GM19239 (cell line): ENCODE measurements at regions not wholly inside any gene's neighbourhood (a gene's known extent, or its start where the extent isn't known, plus 50 kb on each side); places are given as distances from the start of the nearest gene placed in this dataset.
"Not testable (repeated sequence)": the region's sequence is repeated elsewhere in the genome, so short reads cannot be mapped to it uniquely, and the experiment has no call there.

ENCODE experiments used
- DNase-seq: peaks from one replicate; pipeline ENCODE4 v3.0.0; 2011; ENCODE audit warnings: low spot score; ENCODE audit not compliant: insufficient read length
- FAIRE-seq: peaks from 2 replicates; lab custom pipeline; 2011; peaks lifted over from hg19 to GRCh38; lab: Jason Lieb, UNC

- no peak for FAIRE-seq
- no peak for DNase-seq
Observed at GRCh38 chr19:28563964-28564921, 648.7 kb downstream of the UQCRFS1 start.

- DNase-seq (no peak), FAIRE-seq (no peak)
Observed at GRCh38 chr19:28560786-28561185, 652.2 kb downstream of the UQCRFS1 start.

- DNase-seq (no peak), FAIRE-seq (no peak)
Observed at GRCh38 chr19:28558783-28559182, 654.2 kb downstream of the UQCRFS1 start.

DNA sequence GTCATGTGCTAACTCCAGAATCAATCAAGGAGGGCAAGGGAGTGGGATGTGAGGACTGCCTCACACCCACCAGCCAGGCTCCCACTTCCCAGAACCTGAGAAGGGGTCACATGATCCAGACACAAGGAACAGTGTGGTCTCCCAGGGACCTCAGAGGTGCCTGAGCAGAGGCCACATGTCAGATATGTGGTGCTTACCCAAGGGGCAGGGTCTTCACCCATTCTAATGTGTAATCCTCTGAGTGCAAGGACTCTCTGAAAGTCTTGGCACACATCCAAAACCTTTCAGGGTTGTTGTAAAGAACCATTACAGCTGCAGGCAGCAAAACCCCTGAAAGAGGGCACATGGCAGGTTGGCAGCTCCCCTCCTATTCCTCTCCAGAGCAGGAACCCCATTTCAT lies 656.6 kb downstream of the UQCRFS1 start:
- no peak for DNase-seq
- FAIRE-seq: no peak

GRCh38 chr19:28555317-28555716 lies 657.6 kb downstream of the UQCRFS1 start:
- FAIRE-seq: no peak
- DNase-seq: no peak

DNA sequence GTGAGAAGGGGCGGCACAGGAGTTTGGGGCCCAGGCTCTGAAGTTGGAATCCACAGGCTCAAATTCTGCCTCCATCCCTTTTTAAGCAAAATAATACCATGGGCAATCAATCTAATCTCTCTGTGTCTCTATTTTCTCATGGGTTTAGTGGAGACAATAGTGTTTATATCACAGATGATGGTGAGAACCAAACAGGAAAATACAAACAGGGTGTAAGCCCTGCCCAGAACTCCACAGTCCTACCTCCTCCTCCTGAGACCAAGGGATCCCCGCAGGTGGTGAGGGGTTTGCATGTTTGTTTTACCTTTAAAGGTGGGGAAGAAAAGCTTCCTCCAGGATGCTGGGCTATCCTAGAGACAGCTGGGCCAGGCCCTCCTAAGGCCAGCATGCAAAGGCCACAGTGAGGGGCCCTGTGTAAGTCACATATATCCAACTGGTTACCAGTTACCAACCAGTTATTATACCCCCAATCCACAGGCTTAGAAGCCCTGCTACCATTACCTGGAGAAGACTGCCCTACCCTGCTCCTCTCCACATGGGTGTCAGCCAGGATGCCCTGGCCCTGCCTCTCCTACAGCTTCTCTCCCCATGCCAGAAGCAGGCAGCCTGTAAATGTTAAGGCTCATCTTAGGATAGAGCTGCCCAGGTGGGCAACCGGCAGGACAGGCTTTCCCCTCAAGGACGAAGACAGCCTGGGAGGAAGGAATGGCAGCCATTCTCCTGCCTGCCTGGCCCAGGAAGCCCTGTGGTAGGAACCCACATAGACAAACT lies 658.4 kb downstream of the UQCRFS1 start:
- DNase-seq (no peak), FAIRE-seq (no peak)

- FAIRE-seq: no peak
Observed at GRCh38 chr19:28553764-28554163, 659.2 kb downstream of the UQCRFS1 start.

DNA sequence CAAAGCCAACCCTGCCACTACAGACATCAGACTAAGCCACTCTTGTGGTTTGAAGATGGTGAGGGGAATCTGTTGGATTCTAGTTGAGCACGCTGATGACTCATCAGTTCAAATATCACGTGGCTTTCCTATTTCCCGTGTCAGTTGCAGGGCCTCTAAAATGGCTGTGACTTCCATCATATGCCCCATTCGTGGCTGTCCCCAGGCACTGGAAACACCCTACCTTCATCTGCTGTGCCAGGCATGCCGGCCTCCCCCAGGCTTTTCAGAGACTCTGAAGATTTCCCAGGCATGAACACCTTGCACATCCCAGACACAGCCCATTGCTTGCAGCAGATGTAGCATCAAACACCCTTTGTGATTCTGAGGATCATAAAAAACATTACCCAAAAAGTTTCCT lies 659.9 kb downstream of the UQCRFS1 start:
- no peak for DNase-seq
- FAIRE-seq: no peak

More at GRCh38 chr19:28553764-28554163, 659.2 kb downstream of the UQCRFS1 start:
- DNase-seq: no peak

DNA sequence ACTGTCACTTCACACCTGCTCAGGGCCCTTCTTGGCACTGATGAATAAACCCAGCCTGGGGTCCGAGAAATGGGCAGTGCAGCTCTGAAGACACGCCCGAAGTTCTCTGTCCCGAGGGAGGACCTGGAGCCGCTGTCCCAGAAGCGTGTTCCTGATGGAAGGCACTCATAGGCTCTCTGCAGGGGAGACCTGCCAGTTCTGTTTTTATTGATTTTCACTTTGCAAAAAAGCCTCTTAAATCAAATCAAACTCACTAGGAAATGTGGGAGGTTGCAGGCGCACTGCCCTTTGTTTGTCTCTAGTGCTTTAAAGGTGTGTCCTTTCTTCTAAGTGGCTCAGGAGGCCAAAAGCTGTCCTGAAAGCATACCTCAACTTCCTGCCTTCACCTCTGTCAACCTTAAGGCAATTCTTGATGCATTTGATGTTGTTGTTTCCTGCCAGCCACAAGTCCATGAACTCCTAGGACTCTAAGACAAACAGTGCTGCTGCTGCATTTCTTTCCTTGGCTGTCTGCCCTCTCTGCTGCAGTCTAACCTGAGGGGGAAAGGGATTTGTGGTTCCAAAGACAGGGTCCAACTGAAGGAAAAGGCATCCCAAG lies 663.2 kb downstream of the UQCRFS1 start:
- no peak for FAIRE-seq
- DNase-seq: no peak

GRCh38 chr19:28546148-28546685 lies 666.7 kb downstream of the UQCRFS1 start:
- FAIRE-seq (no peak), DNase-seq (no peak)

- FAIRE-seq: not testable (repeated sequence)
Observed at GRCh38 chr19:28545397-28545796, 667.6 kb downstream of the UQCRFS1 start.

DNA sequence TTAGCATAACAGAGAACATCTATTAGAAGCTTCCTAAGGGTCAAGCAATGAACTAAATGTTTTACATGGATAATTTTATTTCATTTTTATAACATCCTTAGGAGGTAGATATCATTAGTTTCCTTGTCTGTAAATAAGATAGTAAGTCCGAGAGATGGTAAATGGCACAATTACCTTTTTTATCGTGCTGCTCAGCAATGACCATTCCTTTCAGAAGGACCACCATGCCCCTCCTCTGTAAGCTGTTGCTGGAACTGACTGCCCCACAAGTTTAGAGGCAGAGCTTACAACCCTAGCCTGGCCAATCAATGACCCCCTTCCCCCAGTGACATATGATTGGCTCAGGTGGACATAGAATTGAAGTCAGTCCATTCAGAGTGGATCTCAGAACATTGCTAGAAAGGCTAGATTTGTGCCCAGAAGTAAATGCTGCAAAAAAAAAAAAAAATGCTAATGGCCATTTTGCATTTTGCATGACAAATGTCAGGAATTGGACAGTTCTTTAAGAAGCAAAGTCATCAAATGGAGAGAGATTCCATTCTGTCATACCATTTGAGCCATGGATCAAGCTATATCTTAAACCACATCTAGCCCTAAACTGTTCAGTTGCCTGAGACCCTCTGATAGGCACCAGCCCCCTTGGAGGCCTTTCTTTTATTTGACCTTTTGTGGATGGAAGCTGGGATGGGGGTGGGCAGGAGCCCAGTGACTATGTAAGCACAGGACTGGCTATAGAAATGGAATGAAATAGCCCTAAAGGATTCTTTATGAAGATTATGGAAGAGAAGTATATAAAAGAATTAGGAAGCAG lies 668.3 kb downstream of the UQCRFS1 start:
- FAIRE-seq (no peak), DNase-seq (no peak)

More at GRCh38 chr19:28545397-28545796, 667.6 kb downstream of the UQCRFS1 start:
- DNase-seq: not testable (repeated sequence)

- FAIRE-seq: no peak
- DNase-seq: no peak
Observed at GRCh38 chr19:28543244-28543776, 669.6 kb downstream of the UQCRFS1 start.

GRCh38 chr19:28542394-28543243 lies 670.3 kb downstream of the UQCRFS1 start:
- FAIRE-seq (no peak), DNase-seq (no peak)

DNA sequence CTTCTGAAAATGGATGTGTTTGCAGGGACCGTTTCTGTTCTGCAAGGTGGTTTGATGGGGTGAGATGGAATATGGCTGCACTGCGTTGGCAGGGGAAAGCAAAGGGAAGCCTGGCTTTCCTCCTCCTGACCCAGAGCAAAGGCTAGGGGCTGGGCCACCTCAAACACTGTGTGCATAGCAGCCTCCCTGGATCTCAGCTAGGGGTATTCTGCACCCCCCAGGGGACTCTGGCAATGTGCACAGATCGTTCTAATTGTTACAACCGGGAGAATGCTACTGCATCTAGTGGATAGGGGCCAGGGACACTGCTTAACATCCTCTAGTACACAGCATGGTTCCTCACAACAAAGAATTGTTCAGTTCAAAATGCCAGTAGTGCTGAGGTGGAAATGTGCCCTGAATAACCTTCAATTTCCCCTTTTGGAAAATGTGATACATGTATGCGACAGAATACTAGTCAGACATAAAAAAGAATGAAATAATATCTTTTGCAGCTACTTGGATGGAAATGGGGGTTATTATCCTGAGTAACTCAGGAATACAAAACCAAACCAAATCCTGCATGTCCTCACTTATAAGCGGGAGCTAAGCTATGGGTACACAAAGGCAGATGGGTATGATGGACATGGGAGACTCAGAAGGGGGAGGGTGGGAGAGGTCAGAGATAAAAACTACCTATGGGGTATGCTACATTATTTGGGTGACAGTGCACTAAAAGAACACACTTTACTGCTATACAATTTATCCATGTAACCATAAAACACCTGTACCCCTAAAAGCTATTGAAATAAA lies 671.2 kb downstream of the UQCRFS1 start:
- DNase-seq: no peak
- no peak for FAIRE-seq

DNA sequence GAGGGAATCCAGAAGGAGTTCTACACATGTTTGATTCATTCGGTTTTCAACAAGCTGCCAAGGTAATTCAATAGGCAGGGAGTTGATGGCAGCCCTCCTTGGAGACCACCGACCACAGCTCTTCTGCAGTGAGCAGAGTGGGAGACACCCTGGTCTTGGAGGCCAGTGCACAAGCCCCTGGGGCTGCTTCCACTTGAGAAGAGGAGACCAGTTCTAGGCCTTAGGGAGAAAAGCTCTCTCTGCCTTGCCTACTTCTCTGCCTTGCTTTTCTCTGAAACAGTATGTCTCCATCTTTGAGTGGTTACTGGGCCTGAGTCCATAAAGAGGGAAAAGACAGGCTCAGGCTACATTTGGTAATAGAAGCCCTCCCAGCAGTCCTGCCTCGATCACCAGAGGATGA lies 671.9 kb downstream of the UQCRFS1 start:
- FAIRE-seq: no peak
- no peak for DNase-seq

DNA sequence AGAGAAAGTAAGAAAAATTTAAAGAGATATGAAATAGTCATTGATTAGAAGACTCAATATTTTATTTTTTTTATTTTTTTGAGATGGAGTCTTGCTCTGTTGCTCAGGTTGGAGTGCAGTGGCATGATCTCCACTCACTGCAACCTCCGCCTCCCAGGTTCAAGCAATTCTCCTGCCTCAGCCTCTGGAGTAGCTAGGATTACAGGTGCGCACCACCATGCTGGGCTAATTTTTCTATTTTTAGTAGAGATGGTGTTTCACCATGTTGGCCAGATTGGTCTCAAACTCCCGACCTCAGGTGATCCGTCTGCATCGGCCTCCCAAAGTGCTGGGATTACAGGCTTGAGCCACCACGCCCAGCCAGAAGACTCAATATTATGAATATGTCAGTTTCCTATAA lies 672.6 kb downstream of the UQCRFS1 start:
- FAIRE-seq: not testable (repeated sequence)

GRCh38 chr19:28539759-28540158 lies 673.2 kb downstream of the UQCRFS1 start:
- no peak for FAIRE-seq

More for the DNA sequence above, 672.6 kb downstream of the UQCRFS1 start:
- DNase-seq: not testable (repeated sequence)

More at GRCh38 chr19:28539759-28540158, 673.2 kb downstream of the UQCRFS1 start:
- no peak for DNase-seq
